Fibroblast of peridontal ligament (primary cell): ENCODE measurements at regions not wholly inside any gene's neighbourhood (a gene's known extent, or its start where the extent isn't known, plus 50 kb on each side); places are given as distances from the start of the nearest gene placed in this dataset.

Experiments
- DNase-seq: peaks from one replicate; pipeline ENCODE4 v3.0.0-alpha.2; 2010; ENCODE audit errors: extremely low read depth

DNA sequence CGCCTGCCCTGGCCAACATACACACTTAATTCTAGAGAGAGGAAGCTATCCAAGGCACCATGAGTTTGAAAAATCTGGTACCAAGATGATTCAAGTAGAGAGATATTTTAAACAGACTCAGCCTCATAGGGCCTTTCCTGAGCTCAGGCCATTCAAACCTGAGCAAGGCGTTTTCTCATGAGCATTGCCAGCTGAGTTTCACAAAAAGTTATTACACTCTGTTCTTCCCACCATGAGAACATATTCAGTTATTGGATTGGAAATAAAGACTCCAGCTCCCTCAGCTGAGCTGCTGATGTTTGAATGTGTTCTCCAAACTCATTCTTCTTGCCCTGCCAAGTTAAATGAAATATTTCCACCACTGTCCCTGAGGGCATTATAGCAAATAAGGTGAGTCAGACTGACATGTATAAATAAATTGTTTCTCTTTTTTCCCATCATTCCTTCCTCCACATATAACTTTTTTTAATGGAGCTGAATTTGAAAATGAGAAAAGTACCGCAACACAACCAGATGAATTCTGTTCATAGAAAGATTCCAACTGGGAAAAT is 429.6 kb downstream of the RAB28 start:
- no peak for DNase-seq

DNA sequence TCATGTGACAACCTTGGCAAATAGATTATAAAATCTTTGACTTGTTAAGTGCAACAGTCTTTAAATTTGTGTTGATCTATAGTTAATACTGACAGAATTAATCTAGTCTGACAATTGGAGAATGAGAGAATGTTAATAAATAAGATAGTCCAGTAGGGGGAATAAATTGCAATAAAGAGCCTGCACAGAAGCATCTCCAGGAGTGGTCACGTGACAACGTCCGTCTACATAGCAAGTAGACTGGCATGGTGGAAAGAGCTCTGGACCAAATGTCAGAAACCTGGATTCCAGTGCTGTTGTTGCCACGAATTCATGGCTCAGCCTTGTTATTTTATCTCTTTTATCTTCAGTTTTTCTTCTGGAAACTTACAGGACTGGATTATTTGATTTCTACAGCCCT is 436.5 kb downstream of the RAB28 start:
- no peak for DNase-seq

- DNase-seq: no peak
These were observed 447.3 kb downstream of the RAB28 start for GRCh38 chr4:13036841-13037240.

DNA sequence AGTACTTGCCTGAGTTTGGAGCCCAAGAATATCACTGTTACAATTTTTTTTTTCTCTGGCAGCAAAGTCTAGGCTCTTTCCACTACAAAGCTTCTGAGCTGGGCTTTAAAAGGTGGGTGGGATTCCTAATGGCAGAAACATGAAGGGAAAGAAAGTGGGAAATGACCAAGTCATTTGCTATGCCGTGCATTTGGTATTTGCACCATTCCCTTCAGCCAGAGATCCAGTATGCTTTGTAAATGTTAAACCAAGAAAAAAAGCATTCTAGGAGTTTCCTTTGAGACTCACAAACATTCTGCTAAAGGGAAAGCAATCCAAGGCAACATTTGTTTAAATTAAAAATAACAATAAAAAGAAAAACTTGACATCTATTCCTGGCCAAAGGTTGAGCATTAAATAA is 451.2 kb downstream of the RAB28 start:
- no peak for DNase-seq

DNA sequence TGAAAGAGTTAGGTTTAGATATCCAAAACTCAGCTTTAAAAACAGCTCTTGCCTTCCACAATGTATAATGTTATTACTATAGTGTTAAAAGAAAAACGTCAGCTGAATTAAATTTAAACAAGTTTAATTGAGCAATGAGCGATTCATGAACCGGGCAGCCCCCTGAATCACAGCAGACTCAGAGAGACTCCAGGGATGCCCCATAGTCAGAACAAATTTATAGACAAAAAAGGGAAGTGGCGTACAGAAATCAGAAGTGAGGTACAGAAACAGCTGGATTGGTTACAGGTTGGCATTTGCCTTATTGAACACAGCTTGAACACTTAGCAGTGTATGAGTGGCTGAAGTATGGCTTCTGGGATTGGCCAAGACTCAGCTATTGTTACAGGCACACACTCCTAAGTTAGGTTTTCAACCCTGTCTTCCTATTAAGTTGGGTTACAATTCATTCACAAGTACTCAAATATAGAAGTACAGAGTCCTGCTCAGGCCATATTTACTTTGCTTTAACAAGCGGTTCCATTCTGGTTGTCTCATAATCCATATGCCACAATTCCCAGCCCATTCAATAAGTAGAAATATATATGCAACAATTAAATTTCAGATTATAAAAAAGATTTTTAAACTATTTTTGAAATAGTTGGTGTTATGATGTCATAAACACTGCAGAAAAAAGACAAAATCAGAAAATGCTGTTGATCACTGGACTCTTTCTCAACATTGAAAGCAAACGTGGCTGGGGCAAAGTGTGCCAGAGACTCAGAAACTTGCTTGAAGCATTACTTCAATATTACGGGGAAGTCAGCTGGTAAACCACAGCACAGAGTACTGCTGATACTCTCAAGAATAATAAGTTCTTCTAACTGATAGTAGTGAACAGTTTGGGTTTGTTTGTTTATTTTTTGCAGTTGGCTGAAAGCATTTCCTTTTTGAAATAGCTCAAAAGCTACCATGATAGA is 459.7 kb downstream of the RAB28 start:
- DNase-seq: no peak

DNA sequence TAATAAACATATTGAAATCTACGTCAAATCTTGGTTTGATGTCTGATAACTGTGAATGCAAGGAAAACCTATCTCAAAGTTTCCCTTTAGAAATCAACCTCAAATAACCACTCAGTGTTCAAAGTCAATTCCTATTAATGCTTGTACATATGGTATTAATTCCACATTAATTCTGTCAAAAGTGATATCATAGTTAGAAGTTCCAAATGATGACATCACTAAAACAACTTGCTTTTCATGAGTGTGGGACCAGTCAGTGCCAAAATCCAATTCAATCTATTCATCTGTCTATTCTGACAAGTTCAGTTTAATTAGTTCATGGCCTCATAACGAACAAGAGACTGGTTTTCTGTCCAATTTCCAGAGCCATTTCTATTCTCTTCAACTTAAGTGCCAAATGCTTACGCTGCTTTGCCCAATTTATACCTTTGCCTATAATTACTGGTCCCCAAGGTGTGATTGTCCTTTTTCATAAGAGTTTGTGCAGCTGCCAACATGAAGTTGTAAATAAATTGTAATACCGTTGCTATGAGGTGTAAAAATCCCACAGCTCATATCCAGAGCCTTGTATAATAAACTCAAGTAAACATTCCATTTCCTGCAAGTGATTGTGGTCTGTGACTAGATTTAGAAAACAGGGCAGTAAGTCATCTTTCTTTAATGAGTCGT is 476.2 kb downstream of the RAB28 start:
- DNase-seq: no peak

DNA sequence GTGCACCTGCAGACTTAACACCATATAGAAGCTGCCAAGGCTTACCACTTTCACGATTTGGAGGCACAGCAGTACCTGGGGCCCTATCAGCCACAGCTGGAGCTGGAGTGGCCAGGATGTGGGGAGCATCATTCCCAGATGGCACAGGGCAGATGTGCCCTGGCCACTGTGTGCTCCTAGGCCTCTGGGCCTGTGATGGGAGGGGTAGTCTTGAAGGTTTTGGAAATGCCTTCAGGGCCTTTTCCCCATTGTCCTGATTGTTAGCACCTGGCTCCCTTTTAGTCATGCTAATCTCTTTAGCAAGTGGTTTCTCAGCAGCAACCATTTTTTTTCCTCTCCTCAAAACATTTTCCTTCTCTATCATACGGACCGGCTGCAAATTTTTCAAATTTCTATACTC is 490.2 kb downstream of the RAB28 start:
- DNase-seq: no peak

DNA sequence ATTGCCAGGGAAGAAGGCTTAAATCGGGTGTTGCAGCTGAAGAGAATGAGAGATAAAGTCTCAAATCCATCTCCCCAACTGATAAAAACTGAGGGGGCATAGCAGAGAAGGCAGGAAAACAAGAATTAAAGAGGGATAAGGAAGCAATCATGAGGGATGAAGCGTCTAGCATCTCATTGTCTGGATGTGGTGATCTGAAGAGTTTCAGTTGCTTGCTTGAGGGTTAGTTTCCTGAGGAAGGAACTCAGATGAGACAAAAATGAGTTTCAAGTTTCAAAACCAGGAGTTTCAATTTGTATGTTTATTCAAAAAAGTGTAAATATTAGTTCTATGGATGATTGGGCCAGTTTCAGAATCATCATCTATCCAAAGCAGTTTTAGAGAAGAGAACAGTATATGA is 496.9 kb downstream of the RAB28 start:
- no peak for DNase-seq

DNA sequence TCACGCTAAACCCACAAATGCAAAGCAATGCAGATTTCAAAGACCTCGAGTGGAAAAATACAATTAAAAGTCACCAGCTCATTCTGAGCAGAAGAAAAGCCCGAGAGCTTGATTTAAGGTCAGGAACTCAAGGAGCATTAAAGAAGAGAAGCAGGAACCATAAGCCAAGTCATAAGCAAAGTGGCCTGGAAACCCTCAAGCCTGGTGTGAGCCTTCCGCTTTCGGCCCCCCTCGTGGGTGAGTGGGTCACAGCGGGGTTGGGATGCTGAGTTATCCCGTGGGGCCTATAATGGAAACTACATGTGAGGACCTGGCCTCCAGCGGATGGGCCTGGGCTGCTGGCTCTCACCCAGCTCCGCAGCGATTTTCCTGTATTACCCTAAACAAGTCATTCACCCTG is 504.3 kb downstream of the RAB28 start:
- DNase-seq: no peak

GRCh38 chr4:12978310-12978709 is 505.8 kb downstream of the RAB28 start:
- DNase-seq: no peak

DNA sequence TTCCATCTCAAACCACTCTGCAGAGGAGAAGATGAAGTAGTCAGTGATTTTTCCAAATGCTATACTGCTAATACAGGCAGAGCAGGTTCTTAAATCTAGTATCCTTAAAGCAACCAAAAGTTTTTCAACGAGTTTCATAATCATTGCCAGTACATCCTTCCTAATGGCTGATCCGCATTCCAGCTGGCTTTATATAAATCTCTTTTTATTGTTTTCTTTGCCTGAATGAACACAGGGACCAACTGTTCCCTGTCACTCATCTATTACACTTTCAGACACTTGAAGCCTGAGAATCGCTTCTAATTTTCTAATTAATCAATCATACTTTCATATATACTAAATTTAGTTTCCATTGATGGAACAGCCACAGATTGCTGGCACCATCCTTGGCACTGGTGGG is 508.6 kb downstream of the RAB28 start:
- DNase-seq: no peak

DNA sequence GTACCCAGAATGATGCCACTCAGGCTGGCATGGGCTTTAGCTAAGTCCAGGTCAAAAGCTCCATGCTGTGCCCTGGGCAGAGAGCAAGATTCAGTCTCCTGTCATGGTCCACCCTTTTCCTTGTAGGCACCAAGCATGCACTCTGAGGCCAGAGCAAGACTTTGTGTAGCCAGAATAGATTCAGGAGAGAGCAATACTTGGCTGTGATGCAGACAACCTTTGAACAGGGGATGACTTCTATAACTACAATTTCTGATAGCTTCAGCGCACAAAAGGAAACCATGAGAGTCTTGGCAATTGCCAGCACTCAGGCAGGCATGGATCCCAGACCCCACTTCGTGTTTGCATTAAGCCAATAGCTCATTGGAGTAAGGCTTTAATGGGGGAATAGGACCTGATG is 510.6 kb downstream of the RAB28 start:
- no peak for DNase-seq

DNA sequence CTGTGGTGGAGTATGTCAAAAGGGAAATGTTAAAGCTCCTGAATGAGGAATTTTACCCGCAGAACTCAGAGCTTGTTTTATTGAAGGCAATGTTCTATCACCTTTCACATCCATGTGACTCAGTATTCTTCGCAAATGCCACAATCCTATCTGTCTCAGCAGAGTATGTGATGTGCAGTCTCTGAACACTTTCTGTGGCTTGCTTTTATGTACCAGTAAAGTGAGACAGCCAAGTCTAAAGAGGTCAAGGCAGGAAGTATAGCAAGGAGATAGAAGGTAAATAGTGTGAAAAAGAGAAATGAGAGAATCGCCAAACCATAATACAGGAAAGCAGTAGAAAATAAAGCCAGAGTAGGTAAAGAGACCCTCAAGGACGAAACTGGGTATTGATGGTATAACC is 515.8 kb downstream of the RAB28 start:
- no peak for DNase-seq

GRCh38 chr4:12966726-12967125 is 517.4 kb downstream of the RAB28 start:
- no peak for DNase-seq

- DNase-seq: no peak
These were observed 518.8 kb downstream of the RAB28 start for GRCh38 chr4:12965334-12965733.

GRCh38 chr4:12963912-12964311 is 520.2 kb downstream of the RAB28 start:
- DNase-seq: no peak

GRCh38 chr4:12963291-12963690 is 520.8 kb downstream of the RAB28 start:
- no peak for DNase-seq

DNA sequence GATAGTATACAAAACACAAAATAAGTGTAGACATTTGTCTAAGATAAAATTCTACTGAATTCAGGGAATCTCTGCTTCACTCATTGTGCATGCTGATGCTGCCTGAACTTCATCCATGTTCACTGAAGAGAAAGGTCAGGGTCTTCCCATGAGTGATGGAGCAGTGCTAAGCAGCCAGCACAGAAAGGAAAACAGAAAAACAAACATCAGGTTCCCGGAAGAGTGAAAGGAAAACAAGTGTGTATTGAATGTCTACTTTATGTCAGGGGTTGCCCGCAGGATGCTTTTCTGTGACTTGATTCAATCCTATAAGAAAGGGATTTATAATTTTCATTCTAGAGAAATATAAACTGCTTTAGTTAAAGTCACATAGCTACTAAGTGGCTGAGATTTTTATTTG is 522.4 kb downstream of the RAB28 start:
- no peak for DNase-seq

DNA sequence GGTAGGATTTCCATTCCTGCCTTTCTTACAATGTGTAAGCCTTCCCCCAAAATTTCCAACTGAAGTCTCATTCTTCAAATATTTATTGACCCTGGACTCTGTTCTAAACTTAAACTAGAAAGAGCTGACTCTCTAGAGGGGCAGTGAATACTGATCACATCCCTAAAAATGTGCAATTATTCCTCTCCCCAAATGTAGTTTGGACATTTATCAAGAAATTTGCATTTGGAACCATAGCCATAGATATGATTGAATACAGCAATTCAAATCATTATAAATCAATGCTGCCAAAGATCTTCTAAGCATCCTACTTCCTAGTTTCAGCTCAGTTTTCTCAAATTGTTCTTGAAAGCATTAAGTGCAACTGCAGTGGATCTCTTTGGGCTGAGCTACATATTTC is 525.7 kb downstream of the RAB28 start:
- DNase-seq: no peak

GRCh38 chr4:12957108-12957507 is 527.0 kb downstream of the RAB28 start:
- no peak for DNase-seq

DNA sequence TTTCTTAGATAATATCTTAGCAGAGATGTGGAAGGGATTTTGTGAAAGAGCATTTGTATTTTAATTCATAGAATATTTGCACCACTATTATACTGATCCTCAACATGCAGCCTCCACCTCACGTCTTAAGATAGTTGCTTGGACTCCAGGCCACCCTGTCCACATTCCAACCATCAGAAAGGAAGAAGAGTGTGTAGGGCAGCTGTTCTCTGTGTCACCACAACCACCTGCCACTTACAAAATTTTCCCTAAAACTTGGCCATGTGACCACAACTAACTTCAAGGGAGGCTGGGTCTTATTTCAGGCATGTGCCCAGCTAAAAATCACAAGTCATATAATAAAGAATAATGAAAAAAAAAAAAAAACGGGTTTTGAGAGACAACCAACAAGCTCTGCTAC is 528.1 kb downstream of the RAB28 start:
- no peak for DNase-seq

DNA sequence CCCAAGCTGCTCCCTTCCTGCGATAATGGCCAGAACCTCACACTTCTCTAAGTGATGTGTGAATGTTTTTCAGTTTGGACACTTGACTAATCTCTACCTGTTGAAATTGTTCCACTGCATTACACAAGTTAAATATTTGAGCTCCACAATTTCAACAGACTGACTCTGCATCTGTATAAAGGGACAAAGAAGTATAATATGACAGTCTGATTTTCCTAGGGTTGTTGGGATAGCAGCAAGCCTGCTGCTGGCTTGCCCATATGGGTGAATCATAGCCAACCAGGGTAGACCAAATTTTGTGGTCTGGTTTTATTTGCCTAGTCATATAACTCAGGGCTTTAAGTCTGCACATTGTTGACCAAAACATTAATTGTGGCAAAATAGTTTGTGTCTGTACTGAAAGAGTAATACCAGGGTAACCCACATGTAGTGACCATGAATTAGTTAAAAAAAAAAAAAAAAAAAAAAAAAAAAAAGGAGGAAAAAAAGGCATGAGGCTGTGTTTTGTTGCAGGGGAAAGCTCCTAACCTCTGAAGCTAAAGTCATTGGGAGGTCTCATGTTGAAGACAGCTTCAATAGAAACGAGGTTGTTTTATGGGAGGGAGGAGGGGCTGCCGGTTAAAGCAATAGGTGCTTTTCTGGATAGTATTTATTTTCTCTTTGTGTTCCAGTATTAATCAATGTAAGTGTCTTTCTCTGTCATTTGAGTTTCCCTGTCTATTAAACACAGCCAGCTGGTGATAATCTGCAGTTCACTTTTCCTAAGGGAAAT is 534.2 kb downstream of the RAB28 start:
- no peak for DNase-seq
